NB4 (cell line): ENCODE measurements at regions not wholly inside any gene's neighbourhood (a gene's known extent, or its start where the extent isn't known, plus 50 kb on each side); places are given as distances from the start of the nearest gene placed in this dataset.
"Not testable (repeated sequence)": the region's sequence is repeated elsewhere in the genome, so short reads cannot be mapped to it uniquely, and the experiment has no call there.

Experiments used
- CTCF ChIP-seq: IDR thresholded peaks from one replicate; pipeline ENCODE4 v1.5.1; 2012; ENCODE audit warnings: low read depth, low read length
- POLR2A ChIP-seq: IDR thresholded peaks from 2 replicates; pipeline ENCODE4 v1.6.1; 2011; ENCODE audit warnings: mild to moderate bottlenecking; ENCODE audit not compliant: insufficient read length; ENCODE audit errors: extremely low read depth
- TF ChIP-seq, protein P1 (sequence below): IDR thresholded peaks from 2 replicates; pipeline ENCODE4 v1.6.1; 2011; ENCODE audit warnings: low read depth, low read length

- not testable (repeated sequence) for TF ChIP-seq POLR2A, CTCF
- TF ChIP-seq, protein P1, sequence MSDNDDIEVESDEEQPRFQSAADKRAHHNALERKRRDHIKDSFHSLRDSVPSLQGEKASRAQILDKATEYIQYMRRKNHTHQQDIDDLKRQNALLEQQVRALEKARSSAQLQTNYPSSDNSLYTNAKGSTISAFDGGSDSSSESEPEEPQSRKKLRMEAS, result not testable (repeated sequence)
Observed at GRCh38 chr6:135112951-135113350, 58.3 kb upstream of the HBS1L start.
